CD4-positive, alpha-beta T cell treated with Interleukin-15 for 4 hours (primary cell): ENCODE measurements at regions not wholly inside any gene's neighbourhood (a gene's known extent, or its start where the extent isn't known, plus 50 kb on each side); places are given as distances from the start of the nearest gene placed in this dataset.

Source experiments
- DNase-seq: peaks from one replicate; pipeline ENCODE4 v3.0.0-alpha.2; 2020; ENCODE audit warnings: low spot score

DNA sequence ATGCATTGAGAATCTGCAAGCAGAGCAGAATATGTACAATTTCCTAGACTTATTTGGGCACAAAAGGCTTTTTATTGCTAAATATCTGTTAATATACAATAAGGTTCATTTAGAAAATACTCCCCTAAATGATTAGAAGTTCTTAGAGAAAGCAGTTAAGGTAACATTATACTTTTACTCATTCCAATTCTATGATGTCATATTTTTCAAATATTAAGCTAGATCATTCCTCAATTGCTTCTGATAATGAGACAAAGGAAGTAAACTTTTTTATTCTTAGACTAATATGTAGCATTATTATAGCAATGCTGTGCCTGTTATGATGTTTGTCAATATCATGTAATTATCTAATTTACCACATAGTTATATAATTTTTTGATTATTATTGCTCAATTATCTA is 447.0 kb downstream of the SLC16A7 start:
- DNase-seq, result no peak

DNA sequence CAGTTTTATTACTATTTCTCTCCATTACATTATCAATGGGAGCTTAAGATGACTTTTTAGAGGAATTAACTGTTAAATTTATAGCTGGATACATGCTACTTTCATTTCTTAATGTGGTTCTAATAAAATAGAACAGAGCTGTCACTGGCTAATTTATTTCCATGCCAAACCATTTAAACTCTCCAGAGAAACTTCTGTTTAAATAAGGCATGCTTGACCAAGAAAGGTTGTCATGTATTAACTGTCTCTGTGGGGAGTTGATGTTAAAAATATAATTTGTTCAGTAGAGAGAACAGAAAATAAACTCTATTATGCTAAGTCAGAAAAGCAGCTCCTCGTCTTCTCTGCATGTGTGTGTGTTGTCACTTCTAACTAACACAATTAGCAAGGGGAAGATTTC is 447.4 kb downstream of the SLC16A7 start:
- no peak for DNase-seq

DNA sequence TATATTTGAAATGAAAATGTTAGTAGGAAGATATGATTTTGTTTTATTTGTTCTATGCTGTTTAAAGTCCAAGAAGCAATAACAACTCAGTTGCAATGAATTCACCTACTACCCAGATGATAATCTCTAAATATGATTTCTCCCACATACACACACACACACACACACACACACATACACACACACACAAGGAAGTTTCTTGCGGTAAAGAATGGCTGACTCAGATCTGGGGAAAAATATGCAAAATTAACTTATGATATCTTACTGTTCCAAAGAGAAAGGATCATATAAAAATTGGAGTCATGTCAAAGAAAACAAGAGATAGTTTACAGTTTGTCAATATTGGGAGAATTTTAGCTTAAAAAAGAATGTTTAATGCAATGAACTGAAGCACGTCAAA is 456.7 kb downstream of the SLC16A7 start:
- no peak for DNase-seq

DNA sequence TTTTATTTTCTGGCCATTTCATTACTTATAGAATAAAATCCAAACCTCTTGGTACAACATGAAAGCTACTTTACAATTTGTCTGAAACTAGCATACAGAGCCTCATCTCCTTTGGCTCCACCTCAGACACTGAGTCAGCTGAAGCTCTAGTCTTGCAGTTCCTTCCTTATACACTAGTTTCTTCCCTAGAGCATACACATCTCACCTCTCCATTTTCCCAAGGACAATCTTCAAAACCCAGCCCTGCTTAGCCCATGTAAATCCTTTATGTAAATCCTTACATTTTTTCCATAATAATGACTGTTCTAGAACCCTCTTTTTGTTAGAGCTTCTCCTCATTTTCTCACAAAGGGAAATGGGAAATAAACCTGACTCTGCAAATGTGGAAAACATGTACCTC is 463.4 kb downstream of the SLC16A7 start:
- DNase-seq, result no peak

DNA sequence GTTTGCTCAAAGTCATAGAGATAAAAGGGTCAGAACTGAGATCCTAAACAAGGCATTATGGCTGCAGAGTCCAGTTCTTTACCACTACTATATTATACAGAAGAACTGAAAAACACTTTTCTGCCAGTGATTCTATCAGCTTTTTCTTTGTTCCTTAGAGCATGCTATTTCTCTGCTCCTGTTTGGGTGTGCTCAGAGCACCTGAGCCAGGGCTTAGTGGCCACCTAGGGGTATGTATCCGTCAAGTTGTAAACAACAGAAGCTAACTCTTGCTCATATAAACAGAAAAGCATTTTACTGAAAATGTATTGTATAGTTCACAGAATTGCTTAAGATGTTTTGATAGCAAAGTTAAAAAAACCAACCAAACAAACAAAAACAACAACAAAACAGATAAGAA is 470.8 kb downstream of the SLC16A7 start:
- no peak for DNase-seq

DNA sequence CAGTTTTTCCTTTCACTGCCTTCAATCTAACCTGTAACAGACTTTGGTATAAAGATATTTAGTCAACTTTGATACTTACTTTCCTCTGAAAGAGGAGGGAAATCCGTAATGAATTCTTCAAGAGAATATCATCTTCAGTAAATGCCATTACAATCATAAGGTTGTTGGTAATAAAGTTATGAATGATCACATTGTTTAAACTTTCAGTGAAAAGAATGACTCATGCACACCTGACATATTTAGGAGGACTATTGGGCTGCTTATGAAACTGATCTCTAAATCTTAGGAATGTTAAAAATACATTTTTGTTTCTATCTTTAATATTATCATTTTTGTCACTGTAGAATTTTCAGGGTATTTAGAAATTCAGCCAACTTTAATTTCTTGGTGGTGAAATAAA is 474.7 kb downstream of the SLC16A7 start:
- DNase-seq, result no peak

DNA sequence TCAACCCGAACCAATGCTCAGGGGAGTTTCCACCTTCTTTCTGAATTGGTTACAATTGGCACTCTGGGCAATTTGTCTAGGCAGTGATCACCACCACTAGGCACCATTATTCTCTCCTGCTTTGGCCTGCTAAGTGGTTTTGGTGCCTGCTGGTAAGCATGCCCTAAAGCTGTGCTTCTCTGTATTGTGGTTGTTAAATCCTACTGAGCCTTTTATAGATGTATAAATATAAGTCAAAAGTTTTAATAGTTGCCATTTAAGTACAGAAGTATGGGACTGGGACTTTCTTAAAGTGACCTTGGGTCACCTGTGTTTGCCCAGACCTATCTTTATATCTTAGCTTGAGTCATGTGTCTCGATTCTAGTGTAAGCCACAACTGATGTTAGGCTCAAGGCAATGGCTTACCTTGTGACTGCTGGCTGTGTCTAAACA is 475.9 kb downstream of the SLC16A7 start:
- no peak for DNase-seq

DNA sequence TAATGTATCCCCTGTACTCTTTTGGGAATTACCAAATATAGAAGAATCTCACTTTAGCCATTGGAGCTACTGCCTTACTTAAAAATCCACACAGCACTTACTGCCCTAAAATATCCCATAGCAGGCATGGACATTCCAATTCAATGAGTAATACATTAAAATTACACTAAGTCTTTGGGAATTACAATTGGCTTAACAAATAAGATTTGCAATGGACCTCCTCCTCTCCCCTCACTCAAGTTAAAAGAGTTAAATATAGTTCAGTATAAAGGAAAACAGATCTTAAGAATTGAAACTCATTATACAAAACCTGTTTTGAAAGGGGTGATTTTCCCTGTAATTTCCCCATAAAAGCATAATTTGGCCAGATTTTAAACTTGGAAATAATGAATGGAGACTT is 477.1 kb downstream of the SLC16A7 start:
- no peak for DNase-seq

DNA sequence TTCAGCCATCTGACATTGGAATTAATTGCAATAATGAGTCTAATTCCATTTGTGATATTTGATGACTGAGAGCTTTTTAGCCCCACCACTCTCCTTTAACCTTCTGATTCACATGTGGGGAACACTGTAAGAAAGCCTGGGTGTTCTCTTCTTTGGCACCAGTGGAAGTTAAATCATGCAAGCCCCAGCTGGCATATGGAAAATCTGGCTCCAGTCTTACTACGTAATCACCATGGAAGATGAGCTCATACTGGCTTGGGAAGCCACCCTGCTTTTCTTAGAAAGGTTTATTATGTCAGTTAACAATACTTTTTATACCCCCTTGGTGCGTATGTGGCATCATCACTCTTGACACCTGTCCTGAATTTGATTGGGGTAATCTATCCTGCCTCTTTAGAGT is 479.3 kb downstream of the SLC16A7 start:
- no peak for DNase-seq

DNA sequence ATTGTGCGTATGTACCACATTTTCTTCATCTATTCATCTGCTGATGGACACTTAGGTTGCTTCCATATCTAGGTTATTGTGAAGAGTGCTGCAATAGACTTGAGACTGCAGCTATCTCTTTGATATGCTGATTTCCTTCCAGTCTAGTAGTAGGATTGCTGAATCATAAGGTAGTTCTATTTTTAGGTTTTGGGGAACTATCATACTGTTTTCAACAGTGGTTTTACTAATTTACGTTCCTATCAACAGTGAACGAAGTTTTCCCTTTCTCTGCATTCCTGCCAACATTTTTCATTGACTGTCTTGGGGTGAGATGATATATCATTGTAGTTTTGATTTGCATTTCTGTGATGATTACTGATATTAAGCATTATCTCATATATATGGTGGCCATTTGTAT is 482.2 kb downstream of the SLC16A7 start:
- DNase-seq, result no peak

DNA sequence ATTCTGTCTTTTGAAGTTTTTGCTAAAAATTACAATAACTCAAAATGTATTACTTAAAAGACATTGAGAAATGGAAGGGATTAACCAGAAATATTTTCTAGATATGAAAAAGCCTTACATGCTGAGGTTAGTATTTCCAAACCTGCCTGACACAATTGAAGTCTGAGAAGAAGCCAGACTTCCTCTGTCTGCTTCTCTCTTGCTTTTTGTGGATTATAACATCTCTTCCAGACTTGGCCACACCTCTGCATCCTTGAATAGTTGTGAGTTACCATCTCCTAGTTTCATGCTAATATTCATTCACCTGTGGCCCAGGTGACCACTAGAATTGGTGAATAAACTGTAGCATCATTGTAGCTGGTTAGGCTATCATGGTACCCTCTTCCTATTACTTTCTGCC is 497.6 kb downstream of the SLC16A7 start:
- no peak for DNase-seq

DNA sequence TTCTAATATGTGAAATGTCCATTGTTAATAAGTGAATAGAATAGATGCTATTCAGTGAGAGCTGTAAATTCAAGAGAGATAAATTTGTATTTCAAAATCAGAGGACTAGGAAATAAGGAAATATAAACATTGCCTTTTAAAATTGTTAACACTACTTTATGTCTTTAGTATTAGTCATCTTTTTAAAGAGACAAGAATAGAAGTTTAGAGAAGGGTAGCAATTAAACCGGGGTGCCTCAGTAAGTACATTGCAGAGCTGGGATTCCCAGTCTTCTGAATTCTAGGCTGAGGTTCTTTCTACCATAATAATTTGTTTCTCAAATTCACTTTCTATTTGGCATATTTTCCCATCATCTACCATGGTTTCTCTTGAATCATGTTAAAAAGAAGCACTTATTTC is 498.6 kb downstream of the SLC16A7 start:
- no peak for DNase-seq

DNA sequence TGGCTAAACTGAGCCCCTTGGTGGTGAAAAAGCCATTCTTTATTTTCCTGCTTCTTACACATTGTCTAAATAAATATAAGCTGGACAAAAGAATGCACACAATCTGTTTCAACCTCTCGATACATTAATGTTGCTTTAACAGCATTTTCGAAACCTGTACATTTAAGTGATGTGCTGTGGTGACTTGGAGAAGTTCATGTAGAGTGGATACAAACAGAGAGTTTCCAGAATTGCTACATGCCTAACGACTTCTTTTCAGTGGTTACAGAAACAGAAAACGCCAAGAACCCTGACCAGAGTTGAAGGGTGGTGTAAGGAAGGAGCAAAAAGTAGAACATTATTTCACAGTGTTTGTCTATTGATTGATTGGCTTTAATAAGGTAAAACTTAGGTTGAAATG is 500.9 kb downstream of the SLC16A7 start:
- no peak for DNase-seq

DNA sequence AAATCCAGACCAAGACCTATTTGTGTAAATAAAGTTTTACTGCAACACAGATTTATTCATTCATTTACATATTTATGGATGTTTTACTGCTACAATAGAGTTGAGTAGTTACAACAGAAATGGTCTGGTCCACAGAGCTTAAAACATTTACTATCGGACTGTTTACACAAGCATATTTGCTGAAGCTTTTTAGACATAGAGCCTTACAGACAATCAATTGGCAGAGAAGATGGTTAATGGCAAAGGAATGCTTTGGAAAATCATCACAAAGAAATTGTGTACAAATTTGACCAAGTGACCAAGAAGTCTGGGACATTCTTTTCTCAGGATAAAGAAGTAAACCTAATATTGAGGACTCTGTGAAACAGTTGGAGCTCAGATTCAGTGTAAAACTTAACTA is 504.3 kb downstream of the SLC16A7 start:
- DNase-seq, result no peak

DNA sequence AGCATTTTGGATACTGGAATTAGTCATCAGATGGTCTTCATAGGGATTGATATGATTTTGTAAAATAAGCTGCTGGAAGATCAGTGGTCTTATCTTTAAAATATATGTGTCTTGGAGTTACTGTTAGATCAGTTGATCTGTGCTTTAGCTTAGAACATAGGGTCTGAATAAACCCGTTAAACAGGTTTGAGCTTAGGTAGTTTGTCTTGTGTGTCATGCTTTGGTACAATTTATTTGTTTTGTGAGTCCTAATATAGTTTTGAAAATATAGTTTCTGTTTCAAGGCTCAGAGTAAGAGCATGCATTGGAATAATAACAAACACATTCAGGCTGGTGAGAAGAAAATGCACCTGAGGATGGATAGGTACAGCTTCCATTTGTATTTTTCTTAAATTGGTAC is 505.0 kb downstream of the SLC16A7 start:
- no peak for DNase-seq

DNA sequence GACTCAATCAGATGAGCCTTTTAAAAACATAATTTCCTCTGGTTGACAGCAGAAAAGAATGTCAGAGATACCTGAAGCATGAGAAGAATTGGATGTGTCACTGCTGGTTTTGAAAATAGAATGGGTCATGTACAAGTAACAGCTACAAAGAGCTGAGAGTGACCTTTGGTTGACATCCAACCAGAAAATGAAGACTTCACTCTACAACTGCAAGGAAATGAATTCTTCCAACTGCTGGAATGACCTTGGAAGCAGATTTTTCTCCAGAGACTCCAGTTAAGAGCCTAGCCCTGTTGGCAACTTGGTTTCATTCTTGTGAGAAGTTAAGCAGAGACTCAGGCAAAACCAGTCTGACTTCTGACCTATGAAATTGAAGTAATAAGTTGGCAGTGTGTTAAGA is 505.9 kb downstream of the SLC16A7 start:
- no peak for DNase-seq

DNA sequence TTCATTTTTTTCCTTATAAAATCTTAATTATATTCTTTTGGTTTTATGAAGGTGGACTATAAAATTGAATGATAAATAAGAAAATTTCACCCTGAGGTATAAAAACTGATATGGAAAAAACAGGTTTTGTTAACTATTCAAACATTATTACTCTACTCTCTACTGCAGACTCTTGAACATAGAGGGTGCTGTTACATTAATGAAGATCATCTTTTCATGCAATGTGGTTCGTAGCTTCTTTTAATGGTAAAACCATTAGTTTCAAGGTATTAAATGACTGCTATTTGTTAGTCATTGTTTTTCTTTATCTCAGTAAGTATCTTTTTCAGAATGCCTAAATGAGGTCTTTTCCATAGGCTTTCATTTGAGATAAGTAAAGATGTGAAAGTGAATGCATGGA is 510.4 kb downstream of the SLC16A7 start:
- DNase-seq, result no peak

DNA sequence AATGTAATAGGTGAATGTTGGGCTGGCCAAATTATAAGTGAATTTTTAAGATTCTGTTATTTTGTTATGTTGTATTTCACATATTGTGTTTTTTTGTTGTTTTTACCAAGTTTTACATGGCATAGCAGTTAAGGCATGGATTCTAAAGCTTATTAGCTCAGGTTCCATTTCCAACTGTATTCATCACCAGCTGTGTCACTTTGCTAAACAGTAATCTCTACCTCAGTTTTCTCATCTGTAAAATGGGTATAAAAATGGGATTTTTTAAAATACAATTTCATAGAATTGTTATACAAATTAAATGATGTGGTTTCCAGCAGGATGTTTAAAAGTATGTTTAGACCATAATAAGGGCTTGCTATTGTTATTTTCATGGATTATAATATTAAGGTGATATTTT is 512.2 kb downstream of the SLC16A7 start:
- no peak for DNase-seq

DNA sequence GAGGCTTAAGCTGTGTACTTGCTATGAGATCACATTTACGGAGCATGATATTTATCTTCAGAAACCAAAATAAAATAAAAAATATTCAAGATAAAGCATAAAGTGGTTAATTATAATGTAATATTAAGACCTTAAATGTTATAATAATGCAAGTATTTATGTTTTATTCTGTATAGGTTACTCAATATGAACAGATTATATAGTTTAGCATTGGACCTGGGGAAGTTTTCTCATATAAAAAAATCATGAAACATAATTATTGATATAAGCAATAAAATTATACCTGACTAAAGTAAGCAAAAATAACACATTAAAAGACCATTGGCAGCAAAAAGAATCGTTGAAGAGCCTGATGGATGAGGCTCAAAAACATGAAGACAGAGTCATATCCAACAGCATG is 516.2 kb downstream of the SLC16A7 start:
- no peak for DNase-seq

DNA sequence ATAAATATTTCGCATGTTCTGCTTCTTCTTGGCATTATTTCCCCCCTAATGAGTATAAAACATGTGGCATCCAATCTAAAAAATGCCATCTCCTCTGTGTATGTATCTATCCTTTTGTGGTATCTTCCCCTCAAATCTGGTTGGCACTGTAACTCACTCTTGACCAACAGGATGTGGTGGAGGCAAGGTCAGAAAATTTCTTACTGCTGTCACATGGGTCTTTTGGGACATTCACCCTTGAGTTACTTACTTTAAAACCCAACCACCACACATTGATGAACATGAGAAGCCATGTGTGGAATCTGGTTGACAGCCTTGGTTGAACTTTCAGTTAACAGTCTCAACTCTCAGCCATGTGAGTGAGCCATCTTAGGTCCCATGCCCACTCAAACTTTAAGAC is 516.9 kb downstream of the SLC16A7 start:
- DNase-seq, result no peak

DNA sequence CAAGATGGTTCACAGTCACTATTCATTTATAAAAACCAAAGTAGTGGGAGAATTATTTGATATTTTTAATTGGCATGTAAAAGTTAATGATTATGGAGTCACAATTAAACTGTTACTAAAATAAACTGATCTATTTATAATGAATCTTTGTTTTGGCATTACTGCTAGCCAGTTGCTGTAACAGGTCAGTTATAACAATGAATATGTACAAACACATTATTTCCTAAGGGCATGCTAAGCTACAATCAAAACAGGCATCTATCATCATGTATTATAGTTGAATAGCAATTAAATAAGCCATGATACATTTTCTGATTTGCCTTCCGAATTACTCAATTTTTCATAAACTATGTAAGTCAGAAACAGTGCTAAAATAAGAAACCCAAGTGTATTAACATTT is 518.3 kb downstream of the SLC16A7 start:
- no peak for DNase-seq

DNA sequence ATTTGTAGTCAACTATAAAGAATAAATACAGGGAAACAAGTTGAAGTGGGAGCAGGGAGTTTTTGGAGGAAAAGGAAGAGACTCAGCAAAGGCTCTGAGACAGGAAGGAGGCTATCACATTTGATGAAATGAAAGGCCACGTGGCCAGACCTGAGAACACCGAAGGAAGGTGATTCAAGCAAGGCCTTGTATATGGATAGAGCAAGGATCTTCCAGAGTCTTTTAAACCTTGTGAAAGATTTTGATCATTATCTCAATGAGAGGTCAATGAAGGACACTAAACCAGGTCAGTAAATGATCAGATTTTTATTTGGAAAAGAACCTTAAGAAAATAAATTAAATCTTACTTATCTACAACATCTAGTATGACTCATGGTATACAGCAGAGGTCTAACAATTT is 523.5 kb downstream of the SLC16A7 start:
- DNase-seq, result no peak

DNA sequence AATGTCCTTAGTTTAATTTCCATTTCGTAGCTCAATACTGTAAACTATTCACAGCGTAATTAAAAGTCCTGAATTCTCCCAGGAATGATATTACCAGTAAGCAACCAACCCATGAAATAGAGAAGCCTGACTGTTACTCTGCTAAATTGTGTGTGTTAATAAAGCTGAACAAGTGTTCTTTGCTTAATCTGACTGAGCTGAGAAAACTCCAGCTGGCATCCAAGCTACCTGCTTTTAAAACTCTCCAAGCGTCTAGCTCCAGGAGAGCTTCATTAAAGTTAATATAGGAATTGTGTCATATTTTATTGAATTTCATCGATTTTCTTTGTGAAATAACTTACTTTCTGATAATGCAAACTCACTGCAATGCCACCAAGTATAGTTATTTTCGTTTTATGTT is 524.4 kb downstream of the SLC16A7 start:
- DNase-seq, result no peak

DNA sequence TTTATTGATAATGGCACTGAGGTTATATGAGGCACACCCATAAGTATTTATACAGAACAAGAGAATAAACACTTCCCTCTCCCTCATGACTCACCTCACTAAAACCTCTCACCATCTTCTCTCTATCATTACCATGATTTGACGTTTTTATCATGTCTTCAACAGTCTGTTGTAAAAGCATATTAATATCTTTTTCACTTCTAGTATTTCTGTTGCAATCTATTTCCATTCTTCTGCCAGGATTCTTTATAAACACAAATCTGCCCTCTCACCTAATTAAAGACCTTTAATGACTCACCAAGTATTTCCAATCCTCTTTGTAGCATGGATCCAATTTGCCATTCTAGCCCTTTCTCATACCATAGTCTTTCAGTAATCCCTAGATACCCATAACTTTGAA is 527.7 kb downstream of the SLC16A7 start:
- DNase-seq, result no peak

DNA sequence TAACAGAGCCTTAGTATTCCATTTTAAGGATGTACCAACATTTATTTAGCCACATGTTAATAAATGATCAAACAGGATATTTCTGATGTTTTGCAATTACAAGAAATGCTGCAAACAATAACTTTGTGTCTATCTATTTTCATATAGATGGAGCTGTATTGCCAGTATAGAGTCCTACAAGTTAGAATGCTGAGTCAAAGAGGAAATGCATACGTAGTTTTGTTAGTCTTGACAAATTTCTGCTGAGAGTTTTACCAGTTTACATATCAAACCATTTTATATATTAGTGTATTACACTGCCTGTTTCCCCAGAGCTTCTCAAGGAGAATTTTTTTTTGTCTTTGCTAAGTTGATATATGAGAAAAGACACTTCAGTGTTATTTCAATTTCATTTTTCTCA is 541.7 kb downstream of the SLC16A7 start:
- no peak for DNase-seq
